Neural cell (in vitro differentiated cells): ENCODE measurements at regions not wholly inside any gene's neighbourhood (a gene's known extent, or its start where the extent isn't known, plus 50 kb on each side); places are given as distances from the start of the nearest gene placed in this dataset.

Experiments used
- CTCF ChIP-seq: fragments of 450-650 bp; IDR thresholded peaks from 2 replicates; pipeline ENCODE4 v1.5.1; 2014; ENCODE audit warnings: antibody characterized with exemption, mild to moderate bottlenecking, moderate library complexity; ENCODE audit not compliant: poor library complexity, severe bottlenecking
- POLR2AphosphoS5 ChIP-seq: IDR thresholded peaks from 2 replicates; pipeline ENCODE4 v1.6.1; 2012
- REST ChIP-seq: IDR thresholded peaks from 2 replicates; pipeline ENCODE4 v1.6.1; 2012; ENCODE audit warnings: borderline replicate concordance
- SMC3 ChIP-seq: fragments of 450-650 bp; conservative IDR thresholded peaks from 2 replicates; pipeline ENCODE4 v1.6.1; 2014; ENCODE audit warnings: antibody characterized with exemption, mild to moderate bottlenecking, moderate library complexity; ENCODE audit not compliant: poor library complexity

GRCh38 chr9:107620236-107620635 is 130.7 kb upstream of the KLF4 start:
- no peak for TF ChIP-seq REST
- TF ChIP-seq SMC3, result no peak
- TF ChIP-seq POLR2AphosphoS5, result no peak
- no peak for TF ChIP-seq CTCF
